ENCODE measurements at regions not wholly inside any gene's neighbourhood (a gene's known extent, or its start where the extent isn't known, plus 50 kb on each side); places are given as distances from the start of the nearest gene placed in this dataset.

GRCh38 chr4:66840178-66840577, 705.1 kb downstream of the CENPC start:
- in situ Hi-C loops (cut with HindIII; ENCODE audit: low sequenced_read_pairs): no loop called here
- no peak for TF ChIP-seq CTCF (IDR thresholded peaks at IDR 0.05; ENCODE audit: low read depth, low read length, missing control alignments)
- no peak for DNase-seq (ENCODE audit: low read depth)

GRCh38 chr4:66837279-66837922, 707.9 kb downstream of the CENPC start:
- no peak for DNase-seq (ENCODE audit: low read depth)
- in situ Hi-C loops (cut with HindIII; ENCODE audit: low sequenced_read_pairs): no loop called here
- no peak overlapping the region for H3K4me3 ChIP-seq (ENCODE audit: low read depth, low read length)
- TF ChIP-seq CTCF (IDR thresholded peaks at IDR 0.05; ENCODE audit: low read depth, low read length, missing control alignments): no peak

More at GRCh38 chr4:66840178-66840577, 705.1 kb downstream of the CENPC start:
- H3K4me3 ChIP-seq (ENCODE audit: low read depth, low read length): no peak overlapping the region

DNA sequence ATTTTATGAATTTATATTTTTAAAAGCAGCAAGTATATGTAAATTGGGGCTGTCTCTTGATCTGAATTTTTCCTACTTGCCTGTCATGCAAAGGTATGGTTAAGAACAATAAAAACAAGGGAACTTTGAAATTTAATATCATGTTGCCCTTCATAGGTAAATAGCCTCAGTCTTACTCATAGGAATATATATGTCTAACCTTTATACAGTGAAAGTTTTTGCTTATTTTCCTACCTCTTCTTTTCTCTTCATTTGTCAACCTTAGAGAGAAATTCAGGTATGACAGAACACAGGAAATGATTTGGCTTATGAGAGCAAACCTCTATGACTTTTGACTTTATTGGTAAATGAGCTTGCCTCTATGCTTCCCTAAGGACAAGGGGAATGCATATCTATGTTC, 716.0 kb downstream of the CENPC start:
- no peak overlapping the region for H3K4me3 ChIP-seq (ENCODE audit: low read depth, low read length)
- in situ Hi-C loops (cut with HindIII; ENCODE audit: low sequenced_read_pairs): no loop called here
- TF ChIP-seq CTCF (IDR thresholded peaks at IDR 0.05; ENCODE audit: low read depth, low read length, missing control alignments): no peak
- no peak for DNase-seq (ENCODE audit: low read depth)

DNA sequence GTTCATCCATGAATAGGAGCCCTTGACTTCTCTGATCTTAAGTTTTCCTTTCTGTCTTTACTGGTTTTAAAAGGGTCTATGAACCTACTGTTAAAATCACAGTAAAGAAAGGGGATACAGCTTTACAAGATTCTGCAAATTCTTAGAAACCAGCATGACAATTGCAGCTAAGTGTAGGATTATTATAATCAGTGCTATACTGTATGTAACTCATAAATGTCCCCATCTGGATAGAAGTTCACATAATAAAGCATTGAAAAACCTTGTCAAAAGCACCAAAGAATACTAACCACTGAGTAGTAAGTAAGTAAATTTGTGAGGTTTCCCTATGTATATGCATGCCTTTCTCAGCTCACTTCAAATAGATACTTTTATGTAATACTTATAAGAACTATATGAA, 724.6 kb downstream of the CENPC start:
- no peak for TF ChIP-seq CTCF (IDR thresholded peaks at IDR 0.05; ENCODE audit: low read depth, low read length, missing control alignments)
- no peak overlapping the region for H3K4me3 ChIP-seq (ENCODE audit: low read depth, low read length)
- no peak for DNase-seq (ENCODE audit: low read depth)
- in situ Hi-C loops (cut with HindIII; ENCODE audit: low sequenced_read_pairs): no loop called here

DNA sequence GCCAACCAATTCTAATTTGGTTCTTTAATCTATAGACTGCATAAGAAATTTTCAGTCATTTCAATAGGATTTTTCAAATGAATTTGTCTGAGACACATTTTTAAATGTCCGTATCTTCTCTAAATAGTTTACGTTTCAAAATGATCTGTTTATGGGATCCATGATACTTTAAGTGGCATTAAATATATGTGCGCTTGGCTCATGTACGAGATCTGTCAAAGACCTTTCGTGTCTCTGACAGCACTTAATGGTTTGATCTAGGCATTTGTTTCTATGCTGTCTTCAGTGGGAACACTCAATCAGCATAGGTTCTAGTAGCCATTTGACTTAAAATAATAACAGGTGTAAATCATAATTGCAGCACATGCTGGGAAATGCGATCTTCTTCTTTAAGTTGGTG, 731.0 kb downstream of the CENPC start:
- no peak for TF ChIP-seq CTCF (IDR thresholded peaks at IDR 0.05; ENCODE audit: low read depth, low read length, missing control alignments)
- in situ Hi-C loops (cut with HindIII; ENCODE audit: low sequenced_read_pairs): no loop called here
- H3K4me3 ChIP-seq (ENCODE audit: low read depth, low read length): no peak overlapping the region
- DNase-seq (ENCODE audit: low read depth): no peak

- DNase-seq (ENCODE audit: low read depth): no peak
- no peak overlapping the region for H3K4me3 ChIP-seq (ENCODE audit: low read depth, low read length)
- no peak for TF ChIP-seq CTCF (IDR thresholded peaks at IDR 0.05; ENCODE audit: low read depth, low read length, missing control alignments)
- in situ Hi-C loops (cut with HindIII; ENCODE audit: low sequenced_read_pairs): no loop called here
These were observed 739.7 kb downstream of the CENPC start for GRCh38 chr4:66805582-66805981.

Data from astrocyte of the cerebellum (primary cell).